A549 (cell line): ENCODE measurements at regions not wholly inside any gene's neighbourhood (a gene's known extent, or its start where the extent isn't known, plus 50 kb on each side); places are given as distances from the start of the nearest gene placed in this dataset.

Experiments used
- ATOH8 ChIP-seq: fragments of 250-450 bp; sonication (Bioruptor Pico); IDR thresholded peaks from 2 replicates; pipeline ENCODE4 v1.5.0; 2020; ENCODE audit warnings: low read depth, mild to moderate bottlenecking, moderate library complexity
- BHLHE40 ChIP-seq: IDR thresholded peaks from 2 replicates; pipeline ENCODE4 v1.6.1; 2012; ENCODE audit warnings: low read depth, low read length, inconsistent platforms
- CTCF ChIP-seq: fragments of >200 bp; sonication (Bioruptor Twin); formaldehyde crosslinking; IDR thresholded peaks from 3 replicates; pipeline ENCODE4 v1.5.1; 2016
- EHMT2 ChIP-seq: fragments of 200-600 bp; sonication (generic); IDR thresholded peaks from 2 replicates; pipeline ENCODE4 v1.6.1; 2016; ENCODE audit warnings: antibody characterized with exemption, low read depth, mild to moderate bottlenecking, moderate library complexity
- ELK1 ChIP-seq: fragments of 150-350 bp; IDR thresholded peaks from 2 replicates; pipeline ENCODE4 v1.6.1; 2014; ENCODE audit warnings: low read depth, mild to moderate bottlenecking, low read length
- EP300 ChIP-seq, 2 experiments: fragments of >200 bp; sonication (Bioruptor Twin); formaldehyde crosslinking; IDR thresholded peaks; 2 replicates in 1 of 2; 3 replicates in 1 of 2; pipeline ENCODE4 v1.6.1; 2016 to 2017
- FOSL2 ChIP-seq, 2 experiments: fragments of 450-650 bp in 1 of 2; fragments of >200 bp in 1 of 2; sonication (Bioruptor Twin) in 1 of 2; formaldehyde crosslinking; IDR thresholded peaks; 2 replicates each; pipeline versions ENCODE4 v1.5.0 to v1.6.1; 2016 to 2020; ENCODE audit warnings: mild to moderate bottlenecking in 1 of 2, moderate library complexity in 1 of 2
- PBX3 ChIP-seq: IDR thresholded peaks from 2 replicates; pipeline ENCODE4 v1.6.1; 2012
- PHF8 ChIP-seq: fragments of 200-600 bp; sonication (generic); IDR thresholded peaks from 2 replicates; pipeline ENCODE4 v1.6.1; 2016; ENCODE audit warnings: low read depth, mild to moderate bottlenecking, antibody characterized with exemption, moderate library complexity, borderline replicate concordance
- POLR2A ChIP-seq: IDR thresholded peaks from 2 replicates; pipeline ENCODE4 v1.6.1; 2012; ENCODE audit warnings: mild to moderate bottlenecking, low read length
- RARB ChIP-seq: fragments of 250-450 bp; sonication (Bioruptor Pico); IDR thresholded peaks from 2 replicates; pipeline ENCODE4 v1.8.0; 2021; ENCODE audit warnings: mild to moderate bottlenecking, moderate library complexity
- RCOR1 ChIP-seq: fragments of 150-350 bp; IDR thresholded peaks from 2 replicates; pipeline ENCODE4 v1.6.1; 2014; ENCODE audit warnings: antibody characterized with exemption, low read length, low read depth
- ZC3H11A ChIP-seq: fragments of 450-650 bp; IDR thresholded peaks from 2 replicates; pipeline ENCODE4 v1.6.1; 2014; ENCODE audit warnings: antibody characterized with exemption, mild to moderate bottlenecking
- ZNF302 ChIP-seq: fragments of 250-450 bp; sonication (Bioruptor Pico); IDR thresholded peaks from 2 replicates; pipeline ENCODE4 v1.9.0; 2021; ENCODE audit warnings: inconsistent platforms, mild to moderate bottlenecking, moderate library complexity

- TF ChIP-seq CTCF (no peak), ATOH8 (CRISPR knock-in tag) (no peak), ZNF302 (CRISPR knock-in tag) (no peak), PHF8 (no peak), RARB (CRISPR knock-in tag) (no peak), POLR2A (no peak), RCOR1 (no peak), EHMT2 (no peak), EP300 (IDR thresholded peaks at IDR 0.05) (no peak), FOSL2 (IDR thresholded peaks at IDR 0.05) (no peak), FOSL2 (CRISPR knock-in tag; IDR thresholded peaks at IDR 0.05) (no peak), ZC3H11A (no peak), ELK1 (no peak), PBX3 (no peak), BHLHE40 (no peak)
These were observed 574.8 kb downstream of the HACE1 start for GRCh38 chr6:104284872-104285271.
